ENCODE measurements at regions not wholly inside any gene's neighbourhood (a gene's known extent, or its start where the extent isn't known, plus 50 kb on each side); places are given as distances from the start of the nearest gene placed in this dataset.

DNA sequence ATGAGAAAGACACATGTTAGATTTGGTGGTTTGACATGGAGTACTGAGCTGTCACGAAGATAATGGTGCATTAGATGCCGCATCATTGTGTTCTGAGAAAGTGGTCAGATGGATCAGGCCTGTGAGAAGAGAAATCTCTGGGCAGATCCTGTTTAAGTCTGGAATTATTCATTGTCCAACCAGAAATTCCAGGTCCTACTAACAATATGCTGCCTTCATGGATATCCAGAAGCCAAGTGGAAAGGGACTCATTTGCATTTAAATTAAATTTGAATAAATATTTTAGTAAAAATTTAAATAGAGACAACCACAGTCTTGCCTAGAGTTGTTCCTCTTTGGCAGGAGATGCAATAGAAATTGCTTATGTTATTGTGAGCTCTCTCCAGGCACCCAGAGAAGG, 330.5 kb upstream of the TMEM132C start:
- ATAC-seq (no peak), DNase-seq (ENCODE audit: low spot score) (no peak)
- no peak overlapping the region for H3K27ac Mint-ChIP-seq
- no peaks in the 10 kb centered on the region for H3K4me1 Mint-ChIP-seq
- H3K9me3 Mint-ChIP-seq: peaks cover 72% of the 10 kb centered on the region
- ChIA-PET CTCF (no interaction called here), POLR2A (no interaction called here)
- no peak overlapping the region for H3K4me3 Mint-ChIP-seq
- peaks cover 65% of the 10 kb centered on the region for H3K36me3 Mint-ChIP-seq
- H3K27me3 Mint-ChIP-seq (ENCODE audit: low read depth): 0 out of 2 replicates have a peak, but pooled peaks cover 4% of the 10 kb centered on the region
- TF ChIP-seq ZNF423 (CRISPR knock-in tag; IDR thresholded peaks at IDR 0.05) (no peak), MYBL2 (CRISPR knock-in tag; IDR thresholded peaks at IDR 0.05) (no peak), ZNF281 (CRISPR knock-in tag; IDR thresholded peaks at IDR 0.05) (no peak), ARID4B (CRISPR knock-in tag; IDR thresholded peaks at IDR 0.05; ENCODE audit: borderline replicate concordance) (no peak), PRRX2 (CRISPR knock-in tag; IDR thresholded peaks at IDR 0.05) (no peak), E2F1 (CRISPR knock-in tag; IDR thresholded peaks at IDR 0.05) (no peak), TP53 (CRISPR knock-in tag; IDR thresholded peaks at IDR 0.05) (no peak), TCF7 (CRISPR knock-in tag; IDR thresholded peaks at IDR 0.05; ENCODE audit: low read depth) (no peak), HMGA2 (CRISPR knock-in tag; IDR thresholded peaks at IDR 0.05) (no peak), USF1 (CRISPR knock-in tag; IDR thresholded peaks at IDR 0.05) (no peak), GRHL2 (CRISPR knock-in tag; IDR thresholded peaks at IDR 0.05; ENCODE audit: insufficient replicate concordance, severe bottlenecking) (no peak), ELF4 (CRISPR knock-in tag; IDR thresholded peaks at IDR 0.05; ENCODE audit: low read depth) (no peak), RELA (CRISPR knock-in tag; IDR thresholded peaks at IDR 0.05; ENCODE audit: borderline replicate concordance) (no peak), ATF2 (CRISPR knock-in tag; IDR thresholded peaks at IDR 0.05; ENCODE audit: borderline replicate concordance, low read depth) (no peak)
- TF ChIP-seq, protein P1, sequence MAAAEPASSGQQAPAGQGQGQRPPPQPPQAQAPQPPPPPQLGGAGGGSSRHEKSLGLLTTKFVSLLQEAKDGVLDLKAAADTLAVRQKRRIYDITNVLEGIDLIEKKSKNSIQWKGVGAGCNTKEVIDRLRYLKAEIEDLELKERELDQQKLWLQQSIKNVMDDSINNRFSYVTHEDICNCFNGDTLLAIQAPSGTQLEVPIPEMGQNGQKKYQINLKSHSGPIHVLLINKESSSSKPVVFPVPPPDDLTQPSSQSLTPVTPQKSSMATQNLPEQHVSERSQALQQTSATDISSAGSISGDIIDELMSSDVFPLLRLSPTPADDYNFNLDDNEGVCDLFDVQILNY (CRISPR knock-in tag; IDR thresholded peaks at IDR 0.05): no peak
- TF ChIP-seq, protein P2, sequence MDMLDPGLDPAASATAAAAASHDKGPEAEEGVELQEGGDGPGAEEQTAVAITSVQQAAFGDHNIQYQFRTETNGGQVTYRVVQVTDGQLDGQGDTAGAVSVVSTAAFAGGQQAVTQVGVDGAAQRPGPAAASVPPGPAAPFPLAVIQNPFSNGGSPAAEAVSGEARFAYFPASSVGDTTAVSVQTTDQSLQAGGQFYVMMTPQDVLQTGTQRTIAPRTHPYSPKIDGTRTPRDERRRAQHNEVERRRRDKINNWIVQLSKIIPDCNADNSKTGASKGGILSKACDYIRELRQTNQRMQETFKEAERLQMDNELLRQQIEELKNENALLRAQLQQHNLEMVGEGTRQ (CRISPR knock-in tag; IDR thresholded peaks at IDR 0.05): no peak
- TF ChIP-seq, protein P3, sequence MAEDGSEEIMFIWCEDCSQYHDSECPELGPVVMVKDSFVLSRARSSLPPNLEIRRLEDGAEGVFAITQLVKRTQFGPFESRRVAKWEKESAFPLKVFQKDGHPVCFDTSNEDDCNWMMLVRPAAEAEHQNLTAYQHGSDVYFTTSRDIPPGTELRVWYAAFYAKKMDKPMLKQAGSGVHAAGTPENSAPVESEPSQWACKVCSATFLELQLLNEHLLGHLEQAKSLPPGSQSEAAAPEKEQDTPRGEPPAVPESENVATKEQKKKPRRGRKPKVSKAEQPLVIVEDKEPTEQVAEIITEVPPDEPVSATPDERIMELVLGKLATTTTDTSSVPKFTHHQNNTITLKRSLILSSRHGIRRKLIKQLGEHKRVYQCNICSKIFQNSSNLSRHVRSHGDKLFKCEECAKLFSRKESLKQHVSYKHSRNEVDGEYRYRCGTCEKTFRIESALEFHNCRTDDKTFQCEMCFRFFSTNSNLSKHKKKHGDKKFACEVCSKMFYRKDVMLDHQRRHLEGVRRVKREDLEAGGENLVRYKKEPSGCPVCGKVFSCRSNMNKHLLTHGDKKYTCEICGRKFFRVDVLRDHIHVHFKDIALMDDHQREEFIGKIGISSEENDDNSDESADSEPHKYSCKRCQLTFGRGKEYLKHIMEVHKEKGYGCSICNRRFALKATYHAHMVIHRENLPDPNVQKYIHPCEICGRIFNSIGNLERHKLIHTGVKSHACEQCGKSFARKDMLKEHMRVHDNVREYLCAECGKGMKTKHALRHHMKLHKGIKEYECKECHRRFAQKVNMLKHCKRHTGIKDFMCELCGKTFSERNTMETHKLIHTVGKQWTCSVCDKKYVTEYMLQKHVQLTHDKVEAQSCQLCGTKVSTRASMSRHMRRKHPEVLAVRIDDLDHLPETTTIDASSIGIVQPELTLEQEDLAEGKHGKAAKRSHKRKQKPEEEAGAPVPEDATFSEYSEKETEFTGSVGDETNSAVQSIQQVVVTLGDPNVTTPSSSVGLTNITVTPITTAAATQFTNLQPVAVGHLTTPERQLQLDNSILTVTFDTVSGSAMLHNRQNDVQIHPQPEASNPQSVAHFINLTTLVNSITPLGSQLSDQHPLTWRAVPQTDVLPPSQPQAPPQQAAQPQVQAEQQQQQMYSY (CRISPR knock-in tag; IDR thresholded peaks at IDR 0.05): no peak
